Naive thymus-derived CD4-positive, alpha-beta T cell (primary cell): ENCODE measurements at regions not wholly inside any gene's neighbourhood (a gene's known extent, or its start where the extent isn't known, plus 50 kb on each side); places are given as distances from the start of the nearest gene placed in this dataset.

Experiments
- ATAC-seq: fragments of 150-1000 bp; cut with Tn5 transposase; 2 replicates; pipeline ENCODE4 v1.10.0; 2021; ENCODE audit warnings: mild to moderate bottlenecking, moderate library complexity
- CTCF ChIA-PET: fragments of 350-600 bp; sonication (Branson Sonifier 250); formaldehyde crosslinking; loops from one replicate; lab custom pipeline; 2021; ENCODE audit warnings: antibody characterized with exemption; lab: Charles Lee
- POLR2A ChIA-PET: fragments of 350-600 bp; sonication (Branson Sonifier 250); formaldehyde crosslinking; loops from one replicate; lab custom pipeline; 2021; ENCODE audit warnings: antibody characterized with exemption, inconsistent platforms; lab: Charles Lee
- DNase-seq, 9 donors: peaks; one replicate each; pipeline versions ENCODE4 v3.0.0 to v3.0.0-alpha.2; 2020 to 2022; ENCODE audit warnings: mixed read lengths in 1 of 9
- H3K27ac ChIP-seq: one replicate; pipeline ENCODE4 v1.7.0; 2013; ENCODE audit warnings: mild to moderate bottlenecking, low read depth, low read length, moderate library complexity
- H3K27me3 ChIP-seq, 2 donors: one replicate each; pipeline ENCODE4 v1.7.0; 2013; ENCODE audit warnings: low read length in 2 of 2, mild to moderate bottlenecking in 2 of 2, moderate library complexity in 2 of 2; ENCODE audit not compliant: control insufficient read depth in 2 of 2, insufficient read depth in 2 of 2
- H3K36me3 ChIP-seq, 3 experiments: 1 replicate in 2 of 3; 2 replicates in 1 of 3; pipeline ENCODE4 v1.7.0; 2013; ENCODE audit warnings: low read length in 3 of 3, mild to moderate bottlenecking in 3 of 3, moderate library complexity in 1 of 3; ENCODE audit not compliant: insufficient read depth in 3 of 3, control insufficient read depth in 2 of 3
- H3K4me1 ChIP-seq, 2 donors: one replicate each; pipeline ENCODE4 v1.7.0; 2013; ENCODE audit warnings: low read length in 2 of 2, mild to moderate bottlenecking in 2 of 2, moderate library complexity in 1 of 2; ENCODE audit not compliant: control insufficient read depth in 2 of 2, insufficient read depth in 2 of 2
- H3K4me3 ChIP-seq: 2 replicates; pipeline ENCODE4 v1.7.0; 2013; ENCODE audit warnings: mild to moderate bottlenecking, low read length
- H3K9me3 ChIP-seq, 3 experiments: 1 replicate in 2 of 3; 2 replicates in 1 of 3; pipeline ENCODE4 v1.7.0; 2013; ENCODE audit warnings: low read length in 3 of 3; ENCODE audit not compliant: control insufficient read depth in 2 of 3
- H3K27ac Mint-ChIP-seq, 9 donors: one replicate each; pipeline ENCODE4 v1.8.0; 2020 to 2022; ENCODE audit warnings: mixed read lengths in 9 of 9, mild to moderate bottlenecking in 8 of 9, moderate library complexity in 5 of 9, inconsistent platforms in 2 of 9
- H3K27me3 Mint-ChIP-seq, 5 donors: one replicate each; pipeline ENCODE4 v1.8.0; 2021 to 2022; ENCODE audit warnings: mixed read lengths in 5 of 5, mild to moderate bottlenecking in 1 of 5
- H3K36me3 Mint-ChIP-seq, 5 donors: one replicate each; pipeline ENCODE4 v1.8.0; 2020 to 2022; ENCODE audit warnings: mixed read lengths in 5 of 5, mild to moderate bottlenecking in 3 of 5, inconsistent platforms in 1 of 5
- H3K4me1 Mint-ChIP-seq, 7 donors: one replicate each; pipeline ENCODE4 v1.8.0; 2020 to 2022; ENCODE audit warnings: mixed read lengths in 7 of 7, mild to moderate bottlenecking in 3 of 7, inconsistent platforms in 1 of 7
- H3K4me3 Mint-ChIP-seq, 10 donors: one replicate each; pipeline ENCODE4 v1.8.0; 2020 to 2022; ENCODE audit warnings: mild to moderate bottlenecking in 10 of 10, mixed read lengths in 10 of 10, moderate library complexity in 6 of 10, inconsistent platforms in 2 of 10
- H3K9me3 Mint-ChIP-seq, 11 donors: one replicate each; pipeline ENCODE4 v1.8.0; 2020 to 2022; ENCODE audit warnings: mixed read lengths in 11 of 11, mild to moderate bottlenecking in 4 of 11, inconsistent platforms in 1 of 11, moderate library complexity in 1 of 11
- intact Hi-C, 2 donors: fragments of 100-400 bp; cut with micrococcal nuclease; formaldehyde crosslinking; loops; one replicate each; pipeline ENCODE4 v1.15.1; 2023

DNA sequence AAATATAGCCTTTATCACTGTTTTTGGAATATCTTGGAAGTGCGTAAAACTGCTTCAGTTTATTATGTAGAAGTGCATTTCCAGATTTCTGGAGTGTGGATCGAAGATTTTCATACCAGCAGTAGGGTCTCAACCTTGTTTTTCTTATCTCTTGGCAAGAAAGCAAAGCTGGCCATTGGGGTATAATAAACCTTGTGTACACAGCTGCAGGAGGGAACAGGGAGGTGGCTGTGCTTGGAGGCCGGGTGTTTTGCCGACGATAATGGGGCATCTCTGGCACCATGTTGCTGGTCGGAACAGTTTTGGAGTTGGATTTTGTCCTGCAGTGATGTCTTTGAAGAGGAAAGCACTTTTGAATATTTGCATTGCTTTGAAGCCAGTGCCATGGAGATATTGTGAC lies 308.8 kb upstream of the DMRT1 start:
- no peaks in the 10 kb centered on the region for H3K9me3 ChIP-seq
- CTCF ChIA-PET = no interaction called here
- Mint-ChIP-seq H3K36me3 (peaks cover 0 to 11% (median 5%) of the 10 kb centered on the region in 5 donors), H3K9me3 (no peaks in the 10 kb centered on the region), H3K27me3 (peaks cover 0 to 3% (median 0%) of the 10 kb centered on the region in 5 donors), H3K27ac (peak overlapping the region in 3 of 9 donors; percentile 5 to 72 (median 34)), H3K4me3 (no peak overlapping the region), H3K4me1 (peaks cover 6 to 39% (median 10%) of the 10 kb centered on the region in 7 donors)
- POLR2A ChIA-PET = interaction anchor here (0.6 to 0.8 kb wide), 2 partner anchors 17 to 29 kb away, joined by 3 read pairs; no protein-coding TSS in a partner anchor
- intact Hi-C loops = no loop called here
- ATAC-seq = no peak
- H3K27ac ChIP-seq = no peak overlapping the region
- peaks cover 0 to 4% of the 10 kb centered on the region in 2 donors for H3K4me1 ChIP-seq
- no peak for DNase-seq
- H3K36me3 ChIP-seq = no peaks in the 10 kb centered on the region
- no peak overlapping the region for H3K4me3 ChIP-seq
- H3K27me3 ChIP-seq = no peaks in the 10 kb centered on the region

DNA sequence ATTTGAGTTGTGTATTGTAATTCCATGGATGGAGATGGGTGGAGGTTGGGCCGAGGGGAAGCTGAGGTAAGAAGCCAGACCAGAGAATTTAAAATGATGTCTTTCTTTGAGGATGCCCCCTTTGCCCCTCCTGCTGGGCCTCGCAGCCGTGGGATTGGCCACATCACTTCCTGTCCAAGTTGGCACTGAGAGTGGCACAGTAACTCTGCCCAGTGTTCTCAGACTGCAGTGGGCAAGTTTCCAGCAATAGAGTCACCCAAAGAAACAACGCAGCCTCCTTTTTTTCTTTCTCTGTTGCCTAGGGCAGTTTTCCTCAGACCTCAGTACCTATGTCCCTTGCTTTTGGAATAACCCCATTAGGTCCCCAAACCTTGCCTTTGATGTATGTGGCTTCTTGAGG lies 306.6 kb upstream of the DMRT1 start:
- H3K9me3 Mint-ChIP-seq = peaks cover 0 to 5% (median under 1%) of the 10 kb centered on the region in 11 donors
- DNase-seq (no peak), ATAC-seq (no peak)
- H3K36me3 ChIP-seq = no peaks in the 10 kb centered on the region
- ChIA-PET POLR2A (no interaction called here), CTCF (interaction anchor here (1.1 kb wide), 2 partner anchors 12 to 31 kb away, joined by 3 to 5 read pairs; no protein-coding TSS in a partner anchor)
- peak overlapping the region in 2 of 9 donors; percentile 34 to 81 for H3K27ac Mint-ChIP-seq
- H3K36me3 Mint-ChIP-seq = peaks cover 0 to 21% (median 17%) of the 10 kb centered on the region in 5 donors
- no peak overlapping the region for H3K4me3 ChIP-seq
- H3K27ac ChIP-seq = no peak overlapping the region
- no peaks in the 10 kb centered on the region for H3K9me3 ChIP-seq
- H3K4me1 ChIP-seq = peaks cover 0 to 4% of the 10 kb centered on the region in 2 donors
- H3K4me3 Mint-ChIP-seq = no peak overlapping the region
- intact Hi-C loops = no loop called here
- H3K27me3 ChIP-seq = no peaks in the 10 kb centered on the region
- H3K4me1 Mint-ChIP-seq = peaks cover 6 to 44% (median 15%) of the 10 kb centered on the region in 7 donors
- H3K27me3 Mint-ChIP-seq = peaks cover 0 to 3% (median 0%) of the 10 kb centered on the region in 5 donors

- Mint-ChIP-seq H3K4me3 (no peak overlapping the region), H3K4me1 (peaks cover 6 to 44% (median 15%) of the 10 kb centered on the region in 7 donors), H3K9me3 (peaks cover 0 to 10% (median 2%) of the 10 kb centered on the region in 11 donors), H3K27ac (peak overlapping the region in 3 of 9 donors; percentile 34 to 81 (median 58)), H3K27me3 (peaks cover 0 to 3% (median 0%) of the 10 kb centered on the region in 5 donors), H3K36me3 (peaks cover 0 to 26% (median 21%) of the 10 kb centered on the region in 5 donors)
- no peaks in the 10 kb centered on the region for H3K9me3 ChIP-seq
- CTCF ChIA-PET = interaction anchor here (1.1 kb wide), 2 partner anchors 12 to 32 kb away, joined by 3 to 5 read pairs; no protein-coding TSS in a partner anchor
- H3K27me3 ChIP-seq = no peaks in the 10 kb centered on the region
- intact Hi-C loops = no loop called here
- H3K4me1 ChIP-seq = peaks cover 0 to 4% of the 10 kb centered on the region in 2 donors
- H3K36me3 ChIP-seq = no peaks in the 10 kb centered on the region
- H3K4me3 ChIP-seq = no peak overlapping the region
- POLR2A ChIA-PET = no interaction called here
- no peak overlapping the region for H3K27ac ChIP-seq
- no peak for DNase-seq
- no peak for ATAC-seq
These were observed 306.1 kb upstream of the DMRT1 start for GRCh38 chr9:535356-535755.

DNA sequence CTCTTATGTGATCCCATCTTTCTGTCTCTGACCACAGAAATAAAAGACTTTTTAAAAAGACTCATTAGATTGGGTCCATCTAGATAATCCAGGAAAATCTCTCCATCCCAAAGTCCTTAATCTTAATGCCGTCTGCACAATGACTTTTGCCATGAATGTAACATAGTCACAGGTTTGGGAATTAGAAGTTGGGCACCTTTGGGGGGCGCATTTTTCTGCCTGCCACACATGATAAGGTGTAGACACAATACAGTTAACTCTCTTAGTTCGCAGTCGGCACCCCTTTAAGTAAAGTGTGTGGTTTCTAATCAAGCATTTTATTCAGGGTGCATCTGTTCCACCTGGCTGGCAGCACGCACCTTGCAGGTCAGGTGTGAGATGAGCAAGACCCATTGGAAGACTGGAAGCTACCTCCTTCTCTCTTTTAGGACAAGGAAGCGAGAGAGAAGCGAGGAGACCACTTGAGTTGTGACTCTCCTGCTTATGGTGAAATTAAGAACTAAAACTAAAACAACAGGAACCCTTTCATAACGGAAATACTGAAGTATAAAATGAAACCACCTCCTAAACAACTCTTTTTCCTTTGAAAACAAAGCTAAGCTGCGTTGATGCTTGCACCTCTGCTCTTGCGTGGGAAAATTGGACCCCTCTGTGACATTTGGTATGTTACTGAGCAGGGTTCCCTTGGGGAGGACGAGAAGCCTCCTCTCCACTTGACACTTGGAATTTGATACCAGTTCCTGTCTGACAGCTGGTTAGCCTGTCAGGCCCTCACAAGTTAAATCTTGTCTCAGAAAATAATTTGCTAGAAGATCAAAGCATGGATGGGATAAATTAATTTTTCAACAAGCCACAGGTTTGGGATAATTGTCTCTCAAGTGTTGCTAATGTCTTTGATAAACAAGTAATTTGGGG lies 304.6 kb upstream of the DMRT1 start:
- Mint-ChIP-seq H3K27ac (peak overlapping the region in 8 of 9 donors; percentile 63 to 96 (median 89)), H3K9me3 (peaks cover 0 to 17% (median 2%) of the 10 kb centered on the region in 11 donors), H3K4me1 (peaks cover 7 to 37% (median 14%) of the 10 kb centered on the region in 7 donors), H3K27me3 (peaks cover 0 to 3% (median 0%) of the 10 kb centered on the region in 5 donors), H3K36me3 (peaks cover 0 to 32% (median 26%) of the 10 kb centered on the region in 5 donors), H3K4me3 (peak overlapping the region; percentile 50 to 81 (median 63))
- Histone ChIP-seq H3K36me3 (no peaks in the 10 kb centered on the region), H3K4me1 (peaks cover 0 to 4% of the 10 kb centered on the region in 2 donors), H3K27me3 (no peaks in the 10 kb centered on the region), H3K9me3 (no peaks in the 10 kb centered on the region), H3K27ac (peak overlapping the region; percentile 51), H3K4me3 (peak overlapping the region; percentile 33)
- peak in 3 of 9 donors; percentile 8 to 19 (median 12) for DNase-seq
- intact Hi-C loops = loop anchor here in 1 of 2 donors (1.0 to 2.0 kb wide), 2 partner anchors 22 to 90 kb away; no protein-coding TSS in a partner anchor
- no peak for ATAC-seq
- ChIA-PET CTCF (interaction anchor here (0.6 to 1.3 kb wide), 3 partner anchors 10 to 59 kb away, joined by 3 to 7 read pairs (median 3); no protein-coding TSS in a partner anchor), POLR2A (interaction anchor here (0.6 to 1.3 kb wide), 6 partner anchors 9 to 67 kb away, joined by 3 to 4 read pairs (median 3); partner anchors contain the start of gene KANK1)

- Histone ChIP-seq H3K4me1 (no peaks in the 10 kb centered on the region), H3K9me3 (no peaks in the 10 kb centered on the region), H3K27me3 (no peaks in the 10 kb centered on the region), H3K4me3 (no peak overlapping the region), H3K36me3 (no peaks in the 10 kb centered on the region), H3K27ac (no peak overlapping the region)
- POLR2A ChIA-PET = interaction anchor here (0.9 kb wide), 1 partner anchor 40 kb away, joined by 3 read pairs; no protein-coding TSS in a partner anchor
- H3K27me3 Mint-ChIP-seq = peaks cover 0 to 4% (median 0%) of the 10 kb centered on the region in 5 donors
- peaks cover 0 to 23% (median 18%) of the 10 kb centered on the region in 5 donors for H3K36me3 Mint-ChIP-seq
- H3K9me3 Mint-ChIP-seq = peaks cover 0 to 17% (median 2%) of the 10 kb centered on the region in 11 donors
- H3K4me3 Mint-ChIP-seq = no peak overlapping the region
- no peak overlapping the region for H3K27ac Mint-ChIP-seq
- H3K4me1 Mint-ChIP-seq = peaks cover 3 to 16% (median 12%) of the 10 kb centered on the region in 7 donors
- intact Hi-C loops = no loop called here
- no peak for ATAC-seq
- DNase-seq = no peak
- CTCF ChIA-PET = no interaction called here
These were observed 298.0 kb upstream of the DMRT1 start for GRCh38 chr9:543478-543877.

GRCh38 chr9:545480-545879 lies 296.0 kb upstream of the DMRT1 start:
- no peak for ATAC-seq
- H3K27ac Mint-ChIP-seq = peak overlapping the region in 3 of 9 donors; percentile 0 to 19 (median 14)
- POLR2A ChIA-PET = interaction anchor here (0.9 to 1.7 kb wide), 2 partner anchors 8 to 42 kb away, joined by 3 to 7 read pairs; partner anchors contain the start of gene KANK1

More at GRCh38 chr9:545480-545879, 296.0 kb upstream of the DMRT1 start:
- intact Hi-C loops = no loop called here
- Mint-ChIP-seq H3K36me3 (peaks cover 0 to 21% (median 6%) of the 10 kb centered on the region in 5 donors), H3K4me3 (peak overlapping the region in 1 of 10 donors; percentile 11), H3K9me3 (peaks cover 0 to 9% (median 0%) of the 10 kb centered on the region in 11 donors), H3K4me1 (peaks cover 3 to 16% (median 12%) of the 10 kb centered on the region in 7 donors), H3K27me3 (peaks cover 0 to 8% (median 2%) of the 10 kb centered on the region in 5 donors)
- Histone ChIP-seq H3K27me3 (no peaks in the 10 kb centered on the region), H3K4me1 (no peaks in the 10 kb centered on the region), H3K9me3 (no peaks in the 10 kb centered on the region), H3K4me3 (no peak overlapping the region), H3K27ac (no peak overlapping the region), H3K36me3 (peaks cover 0 to 5% (median 0%) of the 10 kb centered on the region in 3 experiments)
- CTCF ChIA-PET = interaction anchor here (0.6 kb wide), 1 partner anchor 163 kb away, joined by 3 read pairs; no protein-coding TSS in a partner anchor
- DNase-seq = no peak
